HCT116 (cell line): ENCODE measurements at regions not wholly inside any gene's neighbourhood (a gene's known extent, or its start where the extent isn't known, plus 50 kb on each side); places are given as distances from the start of the nearest gene placed in this dataset.

ENCODE experiments used
- ATAC-seq: fragments of 200-7000 bp; cut with Tn5 transposase; 2 replicates; pipeline ENCODE4 v1.9.1; 2020; ENCODE audit warnings: mild to moderate bottlenecking, moderate library complexity
- BruUV-seq: library from RNA; stranded (reverse); fragments of 400-500 nt; replicated peaks from 2 replicates; lab custom pipeline; 2021; lab: Mats Ljungman, UMichigan
- CTCF ChIA-PET: fragments of 300-600 bp; sonication (Branson Sonifier 250); formaldehyde crosslinking; loops from one replicate; lab custom pipeline; 2021; ENCODE audit warnings: antibody characterized with exemption; lab: Charles Lee
- POLR2A ChIA-PET: fragments of 300-600, 350-600 bp; sonication (Branson Sonifier 250); formaldehyde crosslinking; loops from one replicate; lab custom pipeline; 2021; ENCODE audit warnings: antibody characterized with exemption; lab: Charles Lee
- RAD21 ChIA-PET, 2 experiments: fragments of 300-600 bp; sonication (Branson Sonifier 250); formaldehyde crosslinking; loops; one replicate each; lab custom pipeline; 2023; ENCODE audit warnings: low total read pairs in 2 of 2; ENCODE audit not compliant: uncharacterized antibody in 2 of 2, unreplicated experiment in 2 of 2, low non-redundant PET in 1 of 2; lab: Charles Lee
- DNase-seq: peaks from one replicate; pipeline ENCODE4 v3.0.0-alpha.2; 2010; ENCODE audit warnings: low read depth, low spot score
- H2AFZ ChIP-seq: fragments of 200-600 bp; shearing (Covaris generic), sonication (generic); 2 replicates; pipeline ENCODE4 v1.6.1; 2017; ENCODE audit warnings: low read depth, mixed run types, mixed read lengths, antibody characterized with exemption, low read length; ENCODE audit not compliant: poor library complexity, severe bottlenecking
- H3K27ac ChIP-seq: 2 replicates; pipeline ENCODE4 v1.5.1; 2012; ENCODE audit warnings: low read depth, low read length
- H3K27me3 ChIP-seq: fragments of 200-600 bp; sonication (generic); 2 replicates; pipeline ENCODE4 v1.6.1; 2016; ENCODE audit warnings: mixed run types, low read length, mixed read lengths; ENCODE audit not compliant: insufficient read depth
- H3K36me3 ChIP-seq, 2 experiments: fragments of 200-500 bp in 1 of 2; fragments of 200-600 bp in 1 of 2; sonication (Bioruptor generic) in 1 of 2; sonication (generic) in 1 of 2; 2 replicates each; pipeline versions ENCODE4 v1.5.1 to v1.6.1; 2014 to 2016; ENCODE audit warnings: low read length in 2 of 2, inconsistent platforms in 1 of 2, mixed read lengths in 1 of 2, mixed run types in 1 of 2; ENCODE audit not compliant: insufficient read depth in 2 of 2, control insufficient read depth in 1 of 2
- H3K4me1 ChIP-seq, 2 experiments: fragments of 200-600 bp in 1 of 2; sonication (generic) in 1 of 2; 2 replicates each; pipeline versions ENCODE4 v1.5.1 to v1.6.1; 2012 to 2017; ENCODE audit warnings: low read length in 2 of 2, inconsistent platforms in 1 of 2, mild to moderate bottlenecking in 1 of 2, mixed read lengths in 1 of 2, mixed run types in 1 of 2, moderate library complexity in 1 of 2; ENCODE audit not compliant: insufficient read depth in 2 of 2, control insufficient read depth in 1 of 2
- H3K4me2 ChIP-seq: fragments of 200-600 bp; sonication (generic); 2 replicates; pipeline ENCODE4 v1.6.1; 2017; ENCODE audit warnings: mixed run types, low read length, mixed read lengths
- H3K4me3 ChIP-seq, 2 experiments: fragments of 200-600 bp in 1 of 2; sonication (generic) in 1 of 2; replicated peaks in 1 of 2; 2 replicates each; pipeline ENCODE4 v1.5.1; 2011 to 2016; ENCODE audit warnings: low read length in 2 of 2, control low read depth in 1 of 2, low read depth in 1 of 2, mild to moderate bottlenecking in 1 of 2, mixed read lengths in 1 of 2, mixed run types in 1 of 2
- H3K79me2 ChIP-seq: fragments of 200-600 bp; sonication (generic); 2 replicates; pipeline ENCODE4 v1.6.1; 2017; ENCODE audit warnings: mild to moderate bottlenecking, mixed run types, low read length, moderate library complexity, mixed read lengths; ENCODE audit not compliant: insufficient read depth
- H3K9ac ChIP-seq: fragments of 200-600 bp; sonication (generic); 2 replicates; pipeline ENCODE4 v1.6.1; 2016; ENCODE audit warnings: low read length, mixed read lengths
- H3K9me2 ChIP-seq: fragments of 200-600 bp; sonication (generic), shearing (Covaris generic); 2 replicates; pipeline ENCODE4 v1.6.1; 2017; ENCODE audit warnings: mixed run types, mild to moderate bottlenecking, moderate library complexity; ENCODE audit not compliant: insufficient read depth
- H3K9me3 ChIP-seq, 2 experiments: fragments of 200-500 bp in 1 of 2; fragments of 200-600 bp in 1 of 2; sonication (Bioruptor generic) in 1 of 2; sonication (generic) in 1 of 2; 2 replicates each; pipeline ENCODE4 v1.6.1; 2014 to 2017; ENCODE audit warnings: low read length in 2 of 2, mixed read lengths in 2 of 2, inconsistent platforms in 1 of 2, low read depth in 1 of 2, mild to moderate bottlenecking in 1 of 2, mixed run types in 1 of 2, moderate library complexity in 1 of 2; ENCODE audit not compliant: control insufficient read depth in 1 of 2, insufficient read depth in 1 of 2
- H4K20me1 ChIP-seq: fragments of 200-600 bp; sonication (generic), shearing (Covaris generic); 2 replicates; pipeline ENCODE4 v1.6.1; 2017; ENCODE audit warnings: mixed run types, mild to moderate bottlenecking, moderate library complexity; ENCODE audit not compliant: insufficient read depth
- ATF3 ChIP-seq: IDR thresholded peaks from 2 replicates; pipeline ENCODE4 v1.6.1; 2012
- CBX3 ChIP-seq: IDR thresholded peaks from 2 replicates; pipeline ENCODE4 v1.6.1; 2012; ENCODE audit warnings: low read depth
- CEBPB ChIP-seq: IDR thresholded peaks from 2 replicates; pipeline ENCODE4 v1.6.1; 2012; ENCODE audit warnings: low read depth
- EGR1 ChIP-seq: IDR thresholded peaks from 2 replicates; pipeline ENCODE4 v1.6.1; 2012; ENCODE audit warnings: low read depth
- ELF1 ChIP-seq: IDR thresholded peaks from 2 replicates; pipeline ENCODE4 v1.6.1; 2012; ENCODE audit warnings: low read depth, borderline replicate concordance
- EZH2 ChIP-seq: fragments of 200-600 bp; sonication (generic); IDR thresholded peaks from 2 replicates; pipeline ENCODE4 v1.6.1; 2017; ENCODE audit warnings: antibody characterized with exemption, mixed run types
- EZH2phosphoT487 ChIP-seq: fragments of 200-600 bp; IDR thresholded peaks from 2 replicates; pipeline ENCODE4 v1.6.1; 2018; ENCODE audit warnings: antibody characterized with exemption, borderline replicate concordance
- FOSL1 ChIP-seq: IDR thresholded peaks from 2 replicates; pipeline ENCODE4 v1.6.1; 2012; ENCODE audit warnings: low read depth
- MAX ChIP-seq: IDR thresholded peaks from 2 replicates; pipeline ENCODE4 v1.6.1; 2012
- POLR2AphosphoS5 ChIP-seq: IDR thresholded peaks from 2 replicates; pipeline ENCODE4 v1.6.1; 2011; ENCODE audit warnings: mild to moderate bottlenecking, low read depth, low read length, moderate library complexity
- RAD21 ChIP-seq: IDR thresholded peaks from 2 replicates; pipeline ENCODE4 v1.6.1; 2012; ENCODE audit warnings: low read depth, mild to moderate bottlenecking
- SIN3A ChIP-seq: IDR thresholded peaks from 2 replicates; pipeline ENCODE4 v1.6.1; 2012; ENCODE audit warnings: low read depth
- SP1 ChIP-seq: IDR thresholded peaks from 2 replicates; pipeline ENCODE4 v1.6.1; 2012; ENCODE audit warnings: low read depth
- YY1 ChIP-seq: IDR thresholded peaks from 2 replicates; pipeline ENCODE4 v1.6.1; 2011; ENCODE audit warnings: low read length, low read depth, moderate library complexity, mild to moderate bottlenecking; ENCODE audit not compliant: insufficient replicate concordance; ENCODE audit errors: extremely low read depth
- ZFX ChIP-seq: fragments of 450-650 bp; IDR thresholded peaks from 2 replicates; pipeline ENCODE4 v1.6.1; 2017
- ZNF274 ChIP-seq: fragments of 200-500 bp; sonication (Bioruptor generic); IDR thresholded peaks from 2 replicates; pipeline ENCODE4 v1.6.1; 2014; ENCODE audit warnings: mild to moderate bottlenecking, low read depth, low read length, inconsistent platforms
- intact Hi-C: fragments of 100-400 bp; cut with micrococcal nuclease; formaldehyde crosslinking; loops from 2 replicates; pipeline ENCODE4 v1.10.0; 2022
- TF ChIP-seq, protein P1 (sequence below): IDR thresholded peaks from 2 replicates; pipeline ENCODE4 v1.6.1; 2011; ENCODE audit warnings: mild to moderate bottlenecking, low read length, moderate library complexity; ENCODE audit not compliant: insufficient replicate concordance; ENCODE audit errors: extremely low read depth
- TF ChIP-seq, protein P2 (sequence below), 3 experiments: fragments of 200-600 bp in 1 of 3; sonication (generic) in 1 of 3; IDR thresholded peaks in 2 of 3; conservative IDR thresholded peaks in 1 of 3; 2 replicates each; pipeline ENCODE4 v1.5.1; 2012 to 2017; ENCODE audit warnings: low read depth in 2 of 3, low read length in 2 of 3, antibody characterized with exemption in 1 of 3, borderline replicate concordance in 1 of 3, control low read depth in 1 of 3, mild to moderate bottlenecking in 1 of 3, mixed read lengths in 1 of 3, mixed run types in 1 of 3, moderate library complexity in 1 of 3; ENCODE audit not compliant: insufficient read depth in 1 of 3
- TF ChIP-seq, protein P3 (sequence below): IDR thresholded peaks from 2 replicates; pipeline ENCODE4 v1.6.1; 2012; ENCODE audit warnings: low read depth

- ATAC-seq (no peak), DNase-seq (no peak)
- no peak overlapping the region for H3K4me2 ChIP-seq
- H3K79me2 ChIP-seq: no peaks in the 10 kb centered on the region
- intact Hi-C loops: no loop called here
- no peaks in the 10 kb centered on the region for H3K9me3 ChIP-seq
- CTCF ChIA-PET: no interaction called here
- POLR2A ChIA-PET: no interaction called here
- RAD21 ChIA-PET: no interaction called here
- no peaks in the 10 kb centered on the region for H4K20me1 ChIP-seq
- TF ChIP-seq ZFX: no peak
- no peak for TF ChIP-seq ATF3
- TF ChIP-seq, protein P1, sequence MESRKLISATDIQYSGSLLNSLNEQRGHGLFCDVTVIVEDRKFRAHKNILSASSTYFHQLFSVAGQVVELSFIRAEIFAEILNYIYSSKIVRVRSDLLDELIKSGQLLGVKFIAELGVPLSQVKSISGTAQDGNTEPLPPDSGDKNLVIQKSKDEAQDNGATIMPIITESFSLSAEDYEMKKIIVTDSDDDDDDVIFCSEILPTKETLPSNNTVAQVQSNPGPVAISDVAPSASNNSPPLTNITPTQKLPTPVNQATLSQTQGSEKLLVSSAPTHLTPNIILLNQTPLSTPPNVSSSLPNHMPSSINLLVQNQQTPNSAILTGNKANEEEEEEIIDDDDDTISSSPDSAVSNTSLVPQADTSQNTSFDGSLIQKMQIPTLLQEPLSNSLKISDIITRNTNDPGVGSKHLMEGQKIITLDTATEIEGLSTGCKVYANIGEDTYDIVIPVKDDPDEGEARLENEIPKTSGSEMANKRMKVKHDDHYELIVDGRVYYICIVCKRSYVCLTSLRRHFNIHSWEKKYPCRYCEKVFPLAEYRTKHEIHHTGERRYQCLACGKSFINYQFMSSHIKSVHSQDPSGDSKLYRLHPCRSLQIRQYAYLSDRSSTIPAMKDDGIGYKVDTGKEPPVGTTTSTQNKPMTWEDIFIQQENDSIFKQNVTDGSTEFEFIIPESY: no peak
- TF ChIP-seq EZH2: no peak
- TF ChIP-seq YY1: no peak
- no peak for TF ChIP-seq ZNF274
- TF ChIP-seq, protein P2, sequence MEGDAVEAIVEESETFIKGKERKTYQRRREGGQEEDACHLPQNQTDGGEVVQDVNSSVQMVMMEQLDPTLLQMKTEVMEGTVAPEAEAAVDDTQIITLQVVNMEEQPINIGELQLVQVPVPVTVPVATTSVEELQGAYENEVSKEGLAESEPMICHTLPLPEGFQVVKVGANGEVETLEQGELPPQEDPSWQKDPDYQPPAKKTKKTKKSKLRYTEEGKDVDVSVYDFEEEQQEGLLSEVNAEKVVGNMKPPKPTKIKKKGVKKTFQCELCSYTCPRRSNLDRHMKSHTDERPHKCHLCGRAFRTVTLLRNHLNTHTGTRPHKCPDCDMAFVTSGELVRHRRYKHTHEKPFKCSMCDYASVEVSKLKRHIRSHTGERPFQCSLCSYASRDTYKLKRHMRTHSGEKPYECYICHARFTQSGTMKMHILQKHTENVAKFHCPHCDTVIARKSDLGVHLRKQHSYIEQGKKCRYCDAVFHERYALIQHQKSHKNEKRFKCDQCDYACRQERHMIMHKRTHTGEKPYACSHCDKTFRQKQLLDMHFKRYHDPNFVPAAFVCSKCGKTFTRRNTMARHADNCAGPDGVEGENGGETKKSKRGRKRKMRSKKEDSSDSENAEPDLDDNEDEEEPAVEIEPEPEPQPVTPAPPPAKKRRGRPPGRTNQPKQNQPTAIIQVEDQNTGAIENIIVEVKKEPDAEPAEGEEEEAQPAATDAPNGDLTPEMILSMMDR (IDR thresholded peaks at IDR 0.05 in 2 of 3, conservative IDR thresholded peaks at IDR 0.05 in 1 of 3; ENCODE audit: borderline replicate concordance in 1 of 3, insufficient read depth in 1 of 3, low read depth in 2 of 3, low read length in 2 of 3): no peak
- no peak for TF ChIP-seq ELF1
- TF ChIP-seq FOSL1: no peak
- no peak for TF ChIP-seq EGR1
- TF ChIP-seq RAD21: no peak
- no peak for TF ChIP-seq EZH2phosphoT487
- TF ChIP-seq POLR2AphosphoS5: no peak
- no peak for TF ChIP-seq CBX3
- no peak for TF ChIP-seq SP1
- TF ChIP-seq MAX: no peak
- TF ChIP-seq CEBPB: no peak
- no peak for TF ChIP-seq SIN3A
- TF ChIP-seq, protein P3, sequence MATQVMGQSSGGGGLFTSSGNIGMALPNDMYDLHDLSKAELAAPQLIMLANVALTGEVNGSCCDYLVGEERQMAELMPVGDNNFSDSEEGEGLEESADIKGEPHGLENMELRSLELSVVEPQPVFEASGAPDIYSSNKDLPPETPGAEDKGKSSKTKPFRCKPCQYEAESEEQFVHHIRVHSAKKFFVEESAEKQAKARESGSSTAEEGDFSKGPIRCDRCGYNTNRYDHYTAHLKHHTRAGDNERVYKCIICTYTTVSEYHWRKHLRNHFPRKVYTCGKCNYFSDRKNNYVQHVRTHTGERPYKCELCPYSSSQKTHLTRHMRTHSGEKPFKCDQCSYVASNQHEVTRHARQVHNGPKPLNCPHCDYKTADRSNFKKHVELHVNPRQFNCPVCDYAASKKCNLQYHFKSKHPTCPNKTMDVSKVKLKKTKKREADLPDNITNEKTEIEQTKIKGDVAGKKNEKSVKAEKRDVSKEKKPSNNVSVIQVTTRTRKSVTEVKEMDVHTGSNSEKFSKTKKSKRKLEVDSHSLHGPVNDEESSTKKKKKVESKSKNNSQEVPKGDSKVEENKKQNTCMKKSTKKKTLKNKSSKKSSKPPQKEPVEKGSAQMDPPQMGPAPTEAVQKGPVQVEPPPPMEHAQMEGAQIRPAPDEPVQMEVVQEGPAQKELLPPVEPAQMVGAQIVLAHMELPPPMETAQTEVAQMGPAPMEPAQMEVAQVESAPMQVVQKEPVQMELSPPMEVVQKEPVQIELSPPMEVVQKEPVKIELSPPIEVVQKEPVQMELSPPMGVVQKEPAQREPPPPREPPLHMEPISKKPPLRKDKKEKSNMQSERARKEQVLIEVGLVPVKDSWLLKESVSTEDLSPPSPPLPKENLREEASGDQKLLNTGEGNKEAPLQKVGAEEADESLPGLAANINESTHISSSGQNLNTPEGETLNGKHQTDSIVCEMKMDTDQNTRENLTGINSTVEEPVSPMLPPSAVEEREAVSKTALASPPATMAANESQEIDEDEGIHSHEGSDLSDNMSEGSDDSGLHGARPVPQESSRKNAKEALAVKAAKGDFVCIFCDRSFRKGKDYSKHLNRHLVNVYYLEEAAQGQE: no peak
- no peak overlapping the region for H3K27ac ChIP-seq
- H3K9me2 ChIP-seq: no peaks in the 10 kb centered on the region
- no TSS peak for BruUV-seq
- H3K36me3 ChIP-seq: no peaks in the 10 kb centered on the region
- H3K4me1 ChIP-seq: no peaks in the 10 kb centered on the region
- no peak overlapping the region for H2AFZ ChIP-seq
- no peak overlapping the region for H3K9ac ChIP-seq
- no peaks in the 10 kb centered on the region for H3K27me3 ChIP-seq
- no peak overlapping the region for H3K4me3 ChIP-seq
Observed at GRCh38 chr4:104758574-104758973, 263.9 kb upstream of the CXXC4 start.
